CD4-positive, CD25-positive, alpha-beta regulatory T cell (primary cell): ENCODE measurements at regions not wholly inside any gene's neighbourhood (a gene's known extent, or its start where the extent isn't known, plus 50 kb on each side); places are given as distances from the start of the nearest gene placed in this dataset.

Experiments
- ATAC-seq, 2 donors: fragments of 150-1000 bp; cut with Tn5 transposase; one replicate each; pipeline ENCODE4 v1.10.0; 2021; ENCODE audit warnings: low read depth in 2 of 2, moderate number of reproducible peaks in 2 of 2, moderate library complexity in 1 of 2
- DNase-seq, 3 donors: peaks; one replicate each; pipeline versions ENCODE4 v3.0.0 to v3.0.0-alpha.2; 2012 to 2022; ENCODE audit warnings: mixed read lengths in 1 of 3
- H3K27ac ChIP-seq: one replicate; pipeline ENCODE4 v1.7.0; 2013; ENCODE audit warnings: mild to moderate bottlenecking, low read length; ENCODE audit not compliant: insufficient read depth, poor library complexity, severe bottlenecking
- H3K27me3 ChIP-seq: one replicate; pipeline ENCODE4 v1.7.0; 2013; ENCODE audit warnings: low read length; ENCODE audit not compliant: control insufficient read depth, insufficient read depth
- H3K36me3 ChIP-seq: one replicate; pipeline ENCODE4 v1.7.0; 2013; ENCODE audit warnings: mild to moderate bottlenecking, low read length, moderate library complexity; ENCODE audit not compliant: control insufficient read depth, insufficient read depth
- H3K4me1 ChIP-seq: 2 replicates; pipeline ENCODE4 v1.7.0; 2013; ENCODE audit warnings: mild to moderate bottlenecking, low read length; ENCODE audit not compliant: insufficient read depth, control insufficient read depth, poor library complexity, severe bottlenecking
- H3K4me3 ChIP-seq: one replicate; pipeline ENCODE4 v1.7.0; 2013; ENCODE audit warnings: low read depth, mild to moderate bottlenecking, low read length, moderate library complexity
- H3K9me3 ChIP-seq, 2 experiments: 1 replicate in 1 of 2; 2 replicates in 1 of 2; pipeline ENCODE4 v1.7.0; 2013; ENCODE audit warnings: low read length in 2 of 2, mild to moderate bottlenecking in 1 of 2, moderate library complexity in 1 of 2; ENCODE audit not compliant: control insufficient read depth in 2 of 2
- H3K27ac Mint-ChIP-seq, 3 donors: one replicate each; pipeline ENCODE4 v1.8.0; 2020 to 2022; ENCODE audit warnings: mild to moderate bottlenecking in 3 of 3, mixed read lengths in 3 of 3, moderate library complexity in 2 of 3
- H3K27me3 Mint-ChIP-seq: one replicate; pipeline ENCODE4 v1.8.0; 2022; ENCODE audit warnings: mild to moderate bottlenecking, mixed read lengths
- H3K36me3 Mint-ChIP-seq: one replicate; pipeline ENCODE4 v1.8.0; 2020; ENCODE audit warnings: mixed read lengths
- H3K4me1 Mint-ChIP-seq, 4 donors: one replicate each; pipeline ENCODE4 v1.8.0; 2020 to 2022; ENCODE audit warnings: mixed read lengths in 4 of 4, mild to moderate bottlenecking in 1 of 4
- H3K4me3 Mint-ChIP-seq, 4 donors: one replicate each; pipeline ENCODE4 v1.8.0; 2020 to 2022; ENCODE audit warnings: mild to moderate bottlenecking in 4 of 4, mixed read lengths in 4 of 4, moderate library complexity in 3 of 4
- H3K9me3 Mint-ChIP-seq, 7 donors: one replicate each; pipeline ENCODE4 v1.8.0; 2020 to 2022; ENCODE audit warnings: mixed read lengths in 7 of 7, mild to moderate bottlenecking in 3 of 7, moderate library complexity in 2 of 7

GRCh38 chr1:243903041-243903440 lies 53.0 kb upstream of the AKT3 start:
- H3K27ac ChIP-seq = no peak overlapping the region
- Mint-ChIP-seq H3K4me1 (no peaks in the 10 kb centered on the region), H3K9me3 (peaks cover 0 to 2% (median 0%) of the 10 kb centered on the region in 7 donors), H3K36me3 (no peaks in the 10 kb centered on the region), H3K27ac (no peak overlapping the region), H3K4me3 (no peak overlapping the region), H3K27me3 (peaks cover 41% of the 10 kb centered on the region)
- peaks cover 5% of the 10 kb centered on the region for H3K27me3 ChIP-seq
- H3K4me1 ChIP-seq = no peaks in the 10 kb centered on the region
- no peaks in the 10 kb centered on the region for H3K36me3 ChIP-seq
- no peaks in the 10 kb centered on the region for H3K9me3 ChIP-seq
- H3K4me3 ChIP-seq = no peak overlapping the region
- DNase-seq (no peak), ATAC-seq (no peak)

- no peak overlapping the region for H3K27ac Mint-ChIP-seq
- H3K9me3 Mint-ChIP-seq = peaks cover 0 to 2% (median 0%) of the 10 kb centered on the region in 7 donors
- H3K4me3 Mint-ChIP-seq = no peak overlapping the region
- DNase-seq (no peak), ATAC-seq (no peak)
- H3K4me3 ChIP-seq = no peak overlapping the region
- H3K9me3 ChIP-seq = no peaks in the 10 kb centered on the region
- H3K4me1 ChIP-seq = no peaks in the 10 kb centered on the region
- no peaks in the 10 kb centered on the region for H3K36me3 ChIP-seq
- H3K36me3 Mint-ChIP-seq = no peaks in the 10 kb centered on the region
- H3K27me3 Mint-ChIP-seq = peaks cover 37% of the 10 kb centered on the region
- no peak overlapping the region for H3K27ac ChIP-seq
- H3K4me1 Mint-ChIP-seq = no peaks in the 10 kb centered on the region
- peaks cover 5% of the 10 kb centered on the region for H3K27me3 ChIP-seq
These were observed 52.1 kb upstream of the AKT3 start for GRCh38 chr1:243902100-243902499.
